ENCODE measurements at regions not wholly inside any gene's neighbourhood (a gene's known extent, or its start where the extent isn't known, plus 50 kb on each side); places are given as distances from the start of the nearest gene placed in this dataset.

DNA sequence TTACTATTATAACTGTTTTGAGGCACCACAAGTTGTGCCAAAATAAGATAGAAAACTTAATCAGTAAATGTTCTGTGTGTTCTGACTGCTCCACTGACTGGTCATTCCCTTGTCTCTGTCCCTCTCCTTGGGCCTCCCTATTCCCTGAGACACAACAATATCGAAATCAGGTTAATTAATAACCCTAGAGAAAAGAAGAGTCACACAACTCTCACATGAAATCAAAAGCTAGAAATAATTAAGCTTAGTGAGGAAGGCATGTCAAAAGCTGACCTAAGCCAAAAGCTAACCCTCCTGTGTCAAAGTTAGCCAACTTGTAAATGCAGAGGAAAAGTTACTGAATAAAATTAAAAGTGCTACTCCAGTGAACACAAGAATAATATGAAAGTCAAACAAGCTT, 53.8 kb upstream of the CCDC196 start:
- no peak for TF ChIP-seq CTCF (IDR thresholded peaks at IDR 0.05; ENCODE audit: borderline replicate concordance, extremely low read depth, low read length, poor library complexity, severe bottlenecking)
- no peak for TF ChIP-seq EZH2 (IDR thresholded peaks at IDR 0.05; ENCODE audit: borderline replicate concordance, low read depth, low read length, severe bottlenecking)
